ENCODE measurements at regions not wholly inside any gene's neighbourhood (a gene's known extent, or its start where the extent isn't known, plus 50 kb on each side); places are given as distances from the start of the nearest gene placed in this dataset.

GRCh38 chr5:92887254-92887653, 693.8 kb downstream of the NR2F1-AS1 start:
- H3K23ac ChIP-seq (ENCODE audit: low read length), result no peak overlapping the region
- H3K18ac ChIP-seq (ENCODE audit: low read length), result no peak overlapping the region
- H4K8ac ChIP-seq (ENCODE audit: low read depth, low read length), result no peak overlapping the region
- no peak overlapping the region for H3K4me3 ChIP-seq (ENCODE audit: low read depth, low read length)
- H2BK12ac ChIP-seq (ENCODE audit: low read length), result no peak overlapping the region
- no peak overlapping the region for H3K14ac ChIP-seq (ENCODE audit: low read length)
- H4K12ac ChIP-seq (ENCODE audit: low read depth, low read length), result no peak overlapping the region
- H3K9ac ChIP-seq (ENCODE audit: low read length), result no peak overlapping the region
- H3K4me1 ChIP-seq (ENCODE audit: control insufficient read depth in 1 of 2, insufficient read depth in 2 of 2, low read length in 2 of 2), result no peaks in the 10 kb centered on the region
- no peak overlapping the region for H3K4me2 ChIP-seq (ENCODE audit: low read length)
- no peaks in the 10 kb centered on the region for H3K79me2 ChIP-seq (ENCODE audit: control insufficient read depth, insufficient read depth, low read length, poor library complexity)
- H3K27me3 ChIP-seq (ENCODE audit: insufficient read depth, low read length), result no peaks in the 10 kb centered on the region
- no peaks in the 10 kb centered on the region for H3K36me3 ChIP-seq (ENCODE audit: control insufficient read depth in 1 of 2, insufficient read depth in 2 of 2, low read length in 2 of 2)
- no peak overlapping the region for H4K91ac ChIP-seq (ENCODE audit: low read depth, low read length)
- no CpG with 5 or more reads among the region's 2 CpGs for WGBS (ENCODE audit: extremely low coverage, insufficient coverage, insufficient read length)
- no peak overlapping the region for H2AK5ac ChIP-seq (ENCODE audit: low read length)
- H3K4ac ChIP-seq (ENCODE audit: low read depth, low read length), result no peak overlapping the region
- no peak overlapping the region for H2BK120ac ChIP-seq (ENCODE audit: insufficient read depth, low read length, poor library complexity)
- no peaks in the 10 kb centered on the region for H3K79me1 ChIP-seq (ENCODE audit: low read length)
- H3K27ac ChIP-seq (ENCODE audit: low read depth, low read length), result no peak overlapping the region
- no peak overlapping the region for H2AFZ ChIP-seq (ENCODE audit: insufficient read depth, low read length, poor library complexity)
- DNase-seq, result no peak
- H2BK5ac ChIP-seq (ENCODE audit: low read depth, low read length, poor library complexity), result no peak overlapping the region
- H3K9me3 ChIP-seq (ENCODE audit: insufficient read depth, low read depth, low read length), result no peaks in the 10 kb centered on the region

DNA sequence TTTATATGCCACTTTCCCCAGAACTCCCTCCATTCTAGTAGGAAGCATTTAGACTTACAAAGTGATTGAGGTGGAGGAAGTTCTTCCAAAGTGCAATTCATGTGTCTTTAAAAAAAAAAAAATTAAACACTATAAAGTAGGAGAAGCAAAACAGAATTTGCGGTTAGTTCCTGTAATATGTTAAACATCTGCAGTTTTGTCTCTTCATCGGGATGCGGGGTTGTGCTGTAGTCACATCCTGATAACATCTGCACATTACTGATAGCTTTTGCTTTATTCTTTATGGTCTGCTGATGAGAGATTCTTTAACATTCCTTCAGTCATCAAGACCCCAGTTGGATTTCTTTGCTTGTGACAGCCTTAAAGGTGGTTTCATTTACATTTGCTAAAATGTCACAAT, 694.3 kb downstream of the NR2F1-AS1 start:
- Histone ChIP-seq H3K14ac (ENCODE audit: low read length) (no peak overlapping the region), H2BK5ac (ENCODE audit: low read depth, low read length, poor library complexity) (no peak overlapping the region), H3K4me3 (ENCODE audit: low read depth, low read length) (no peak overlapping the region), H3K27me3 (ENCODE audit: insufficient read depth, low read length) (no peaks in the 10 kb centered on the region), H3K9ac (ENCODE audit: low read length) (no peak overlapping the region), H3K4ac (ENCODE audit: low read depth, low read length) (no peak overlapping the region), H4K12ac (ENCODE audit: low read depth, low read length) (no peak overlapping the region), H4K8ac (ENCODE audit: low read depth, low read length) (no peak overlapping the region), H3K79me1 (ENCODE audit: low read length) (no peaks in the 10 kb centered on the region), H3K9me3 (ENCODE audit: insufficient read depth, low read depth, low read length) (no peaks in the 10 kb centered on the region), H2AK5ac (ENCODE audit: low read length) (no peak overlapping the region), H2AFZ (ENCODE audit: insufficient read depth, low read length, poor library complexity) (no peak overlapping the region), H2BK120ac (ENCODE audit: insufficient read depth, low read length, poor library complexity) (no peak overlapping the region), H2BK12ac (ENCODE audit: low read length) (no peak overlapping the region), H3K23ac (ENCODE audit: low read length) (no peak overlapping the region), H3K79me2 (ENCODE audit: control insufficient read depth, insufficient read depth, low read length, poor library complexity) (no peaks in the 10 kb centered on the region), H3K18ac (ENCODE audit: low read length) (no peak overlapping the region), H3K27ac (ENCODE audit: low read depth, low read length) (no peak overlapping the region), H3K36me3 (ENCODE audit: control insufficient read depth in 1 of 2, insufficient read depth in 2 of 2, low read length in 2 of 2) (no peaks in the 10 kb centered on the region), H4K91ac (ENCODE audit: low read depth, low read length) (no peak overlapping the region), H3K4me2 (ENCODE audit: low read length) (no peak overlapping the region), H3K4me1 (ENCODE audit: control insufficient read depth in 1 of 2, insufficient read depth in 2 of 2, low read length in 2 of 2) (no peaks in the 10 kb centered on the region)
- no peak for DNase-seq
- WGBS (ENCODE audit: extremely low coverage, insufficient coverage, insufficient read length), result no CpG with 5 or more reads among the region's 3 CpGs

DNA sequence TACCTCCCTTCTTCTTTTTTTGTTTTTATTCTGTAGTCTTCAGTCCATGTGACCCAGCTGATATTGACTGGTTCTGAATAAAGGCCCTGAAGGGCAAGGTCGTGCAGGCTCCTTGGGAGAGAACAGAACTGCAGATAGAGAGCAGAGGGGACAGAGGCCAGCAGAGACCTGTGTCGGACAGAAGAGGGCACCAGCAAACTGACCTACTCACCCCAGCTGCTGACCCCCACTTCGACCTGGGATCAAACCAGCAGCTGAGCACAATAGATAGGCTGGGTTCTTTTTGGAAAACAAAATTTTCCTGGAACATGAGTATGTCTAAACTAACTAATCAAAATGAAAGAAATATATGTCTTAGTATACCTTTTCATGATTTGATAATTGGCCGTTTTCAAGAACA, 695.1 kb downstream of the NR2F1-AS1 start:
- H4K8ac ChIP-seq (ENCODE audit: low read depth, low read length), result no peak overlapping the region
- H3K27ac ChIP-seq (ENCODE audit: low read depth, low read length), result no peak overlapping the region
- DNase-seq, result no peak
- H4K12ac ChIP-seq (ENCODE audit: low read depth, low read length), result no peak overlapping the region
- H3K79me2 ChIP-seq (ENCODE audit: control insufficient read depth, insufficient read depth, low read length, poor library complexity), result no peaks in the 10 kb centered on the region
- H3K9ac ChIP-seq (ENCODE audit: low read length), result no peak overlapping the region
- no peak overlapping the region for H3K18ac ChIP-seq (ENCODE audit: low read length)
- H4K91ac ChIP-seq (ENCODE audit: low read depth, low read length), result no peak overlapping the region
- no peak overlapping the region for H2BK12ac ChIP-seq (ENCODE audit: low read length)
- H3K4me2 ChIP-seq (ENCODE audit: low read length), result no peak overlapping the region
- no peak overlapping the region for H3K23ac ChIP-seq (ENCODE audit: low read length)
- no peaks in the 10 kb centered on the region for H3K27me3 ChIP-seq (ENCODE audit: insufficient read depth, low read length)
- no peak overlapping the region for H2AK5ac ChIP-seq (ENCODE audit: low read length)
- no peaks in the 10 kb centered on the region for H3K9me3 ChIP-seq (ENCODE audit: insufficient read depth, low read depth, low read length)
- no peak overlapping the region for H3K14ac ChIP-seq (ENCODE audit: low read length)
- H3K36me3 ChIP-seq (ENCODE audit: control insufficient read depth in 1 of 2, insufficient read depth in 2 of 2, low read length in 2 of 2), result no peaks in the 10 kb centered on the region
- H2BK5ac ChIP-seq (ENCODE audit: low read depth, low read length, poor library complexity), result no peak overlapping the region
- no peaks in the 10 kb centered on the region for H3K79me1 ChIP-seq (ENCODE audit: low read length)
- H2AFZ ChIP-seq (ENCODE audit: insufficient read depth, low read length, poor library complexity), result no peak overlapping the region
- WGBS (ENCODE audit: extremely low coverage, insufficient coverage, insufficient read length), result no CpG with 5 or more reads among the region's 4 CpGs
- no peak overlapping the region for H3K4me3 ChIP-seq (ENCODE audit: low read depth, low read length)
- no peak overlapping the region for H3K4ac ChIP-seq (ENCODE audit: low read depth, low read length)
- H3K4me1 ChIP-seq (ENCODE audit: control insufficient read depth in 1 of 2, insufficient read depth in 2 of 2, low read length in 2 of 2), result no peaks in the 10 kb centered on the region
- H2BK120ac ChIP-seq (ENCODE audit: insufficient read depth, low read length, poor library complexity), result no peak overlapping the region

DNA sequence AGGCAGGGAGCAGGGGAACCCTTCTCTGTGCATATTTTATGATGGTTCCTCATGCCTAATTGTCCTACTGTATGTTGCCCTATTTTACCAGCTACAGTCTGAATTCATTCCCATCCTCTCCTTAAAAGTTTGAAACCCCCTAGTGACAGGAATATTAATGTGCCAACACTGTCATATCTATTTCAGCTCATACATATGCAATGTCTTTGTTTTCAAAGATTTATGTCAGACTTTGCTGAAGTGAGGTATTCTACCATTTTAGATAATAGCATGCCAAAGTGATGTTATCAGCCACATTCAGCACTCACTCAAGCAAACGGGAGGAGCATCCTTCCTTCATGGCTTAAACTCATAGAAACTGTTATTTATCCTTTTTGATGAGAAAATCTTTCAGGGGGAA, 696.5 kb downstream of the NR2F1-AS1 start:
- DNase-seq, result peak in 1 of 2 donors; percentile 5
- no peak overlapping the region for H3K14ac ChIP-seq (ENCODE audit: low read length)
- no CpG with 5 or more reads among the region's 1 CpG for WGBS (ENCODE audit: extremely low coverage, insufficient coverage, insufficient read length)

More for the DNA sequence above, 696.5 kb downstream of the NR2F1-AS1 start:
- Histone ChIP-seq H3K36me3 (ENCODE audit: control insufficient read depth in 1 of 2, insufficient read depth in 2 of 2, low read length in 2 of 2) (no peaks in the 10 kb centered on the region), H3K79me2 (ENCODE audit: control insufficient read depth, insufficient read depth, low read length, poor library complexity) (no peaks in the 10 kb centered on the region), H2AK5ac (ENCODE audit: low read length) (no peak overlapping the region), H4K12ac (ENCODE audit: low read depth, low read length) (no peak overlapping the region), H3K9me3 (ENCODE audit: insufficient read depth, low read depth, low read length) (no peaks in the 10 kb centered on the region), H2BK120ac (ENCODE audit: insufficient read depth, low read length, poor library complexity) (no peak overlapping the region), H4K8ac (ENCODE audit: low read depth, low read length) (no peak overlapping the region), H2BK5ac (ENCODE audit: low read depth, low read length, poor library complexity) (no peak overlapping the region), H2AFZ (ENCODE audit: insufficient read depth, low read length, poor library complexity) (no peak overlapping the region), H3K18ac (ENCODE audit: low read length) (no peak overlapping the region), H2BK12ac (ENCODE audit: low read length) (no peak overlapping the region), H3K23ac (ENCODE audit: low read length) (no peak overlapping the region), H4K91ac (ENCODE audit: low read depth, low read length) (no peak overlapping the region), H3K9ac (ENCODE audit: low read length) (no peak overlapping the region), H3K4me1 (ENCODE audit: control insufficient read depth in 1 of 2, insufficient read depth in 2 of 2, low read length in 2 of 2) (no peaks in the 10 kb centered on the region), H3K27me3 (ENCODE audit: insufficient read depth, low read length) (no peaks in the 10 kb centered on the region), H3K27ac (ENCODE audit: low read depth, low read length) (no peak overlapping the region), H3K79me1 (ENCODE audit: low read length) (no peaks in the 10 kb centered on the region), H3K4me3 (ENCODE audit: low read depth, low read length) (no peak overlapping the region), H3K4me2 (ENCODE audit: low read length) (no peak overlapping the region), H3K4ac (ENCODE audit: low read depth, low read length) (no peak overlapping the region)
